ENCODE measurements at regions not wholly inside any gene's neighbourhood (a gene's known extent, or its start where the extent isn't known, plus 50 kb on each side); places are given as distances from the start of the nearest gene placed in this dataset.

DNA sequence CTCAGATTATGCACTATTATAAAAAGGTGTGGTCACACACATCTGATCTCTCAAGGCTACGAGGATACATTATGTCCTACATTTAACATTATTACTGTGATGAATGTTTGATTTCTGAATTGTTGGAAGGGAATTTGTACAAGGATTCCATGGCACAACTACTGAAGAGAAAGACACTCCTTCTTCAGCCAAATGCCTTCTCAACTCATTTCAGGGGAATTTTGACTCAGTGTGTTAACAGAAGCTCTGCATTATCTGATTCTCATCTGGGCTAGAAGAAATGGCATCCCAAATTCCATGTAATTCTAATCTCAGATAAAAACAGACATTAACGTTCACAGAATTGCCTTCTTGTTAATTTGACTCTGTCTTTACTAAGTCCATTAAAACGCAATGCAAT is 477.7 kb downstream of the PDGFC start:
- Histone ChIP-seq H3K4me2 (no peak overlapping the region), H3K9me3 (no peaks in the 10 kb centered on the region), H3K27ac (no peak overlapping the region), H3K4me1 (no peaks in the 10 kb centered on the region), H3K4me3 (no peak overlapping the region)
- 36% methylated on average over 3 of the region's 3 CpGs for WGBS (ENCODE audit: missing lambda C conversion rate)
- ATAC-seq, result no peak
- FAIRE-seq, result no peak
- POLR2A ChIA-PET, result no interaction called here
- TF ChIP-seq, protein P1, sequence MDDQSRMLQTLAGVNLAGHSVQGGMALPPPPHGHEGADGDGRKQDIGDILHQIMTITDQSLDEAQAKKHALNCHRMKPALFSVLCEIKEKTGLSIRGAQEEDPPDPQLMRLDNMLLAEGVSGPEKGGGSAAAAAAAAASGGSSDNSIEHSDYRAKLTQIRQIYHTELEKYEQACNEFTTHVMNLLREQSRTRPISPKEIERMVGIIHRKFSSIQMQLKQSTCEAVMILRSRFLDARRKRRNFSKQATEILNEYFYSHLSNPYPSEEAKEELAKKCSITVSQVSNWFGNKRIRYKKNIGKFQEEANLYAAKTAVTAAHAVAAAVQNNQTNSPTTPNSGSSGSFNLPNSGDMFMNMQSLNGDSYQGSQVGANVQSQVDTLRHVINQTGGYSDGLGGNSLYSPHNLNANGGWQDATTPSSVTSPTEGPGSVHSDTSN (IDR thresholded peaks at IDR 0.05), result no peak
- TF ChIP-seq CEBPB (IDR thresholded peaks at IDR 0.05) (no peak), POLR2A (IDR thresholded peaks at IDR 0.05; ENCODE audit: low read length) (no peak), CBX2 (IDR thresholded peaks at IDR 0.05; ENCODE audit: borderline replicate concordance, low read depth) (no peak), HOXB13 (CRISPR knock-in tag; IDR thresholded peaks at IDR 0.05; ENCODE audit: low read depth) (no peak)
- CTCF ChIA-PET, result interaction anchor here (0.8 kb wide), 1 partner anchor 475 kb away, joined by 3 read pairs; no protein-coding TSS in a partner anchor
- DNase-seq (ENCODE audit: low read depth in 1 of 2, low spot score in 1 of 2), result no peak

DNA sequence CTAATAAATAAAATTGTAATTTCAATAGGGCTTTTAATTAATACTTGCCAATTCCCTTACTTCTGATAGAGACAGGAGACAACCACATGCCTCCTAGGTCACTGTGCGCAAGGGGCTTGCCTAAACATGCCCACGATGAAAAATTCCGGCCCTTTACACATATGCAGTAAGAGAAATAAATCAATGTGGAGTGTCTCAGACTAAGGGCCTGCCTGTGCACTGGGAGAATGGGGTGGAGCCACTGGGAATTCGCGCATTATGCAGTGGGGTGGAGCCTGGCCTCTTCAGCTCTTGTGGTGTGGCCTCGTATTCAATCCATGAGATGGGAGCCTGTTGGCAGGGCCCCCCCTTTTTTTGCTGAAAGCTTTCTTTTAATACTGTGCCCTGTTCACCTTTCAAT is 484.5 kb downstream of the PDGFC start:
- DNase-seq (ENCODE audit: low read depth in 1 of 2, low spot score in 1 of 2) (no peak), ATAC-seq (no peak), FAIRE-seq (no peak)
- ChIA-PET POLR2A (no interaction called here), CTCF (interaction anchor here (1.6 kb wide), 1 partner anchor 10 kb away, joined by 5 read pairs; no protein-coding TSS in a partner anchor)
- WGBS (ENCODE audit: missing lambda C conversion rate), result 77% methylated on average over 6 of the region's 6 CpGs
- no peaks in the 10 kb centered on the region for H3K9me3 ChIP-seq
- H3K27ac ChIP-seq, result no peak overlapping the region
- no peaks in the 10 kb centered on the region for H3K4me1 ChIP-seq
- no peak for TF ChIP-seq EP300 (IDR thresholded peaks at IDR 0.05)
- no peak for TF ChIP-seq HEYL (CRISPR knock-in tag; IDR thresholded peaks at IDR 0.05)
- TF ChIP-seq, protein P1 (IDR thresholded peaks at IDR 0.05), result no peak
- no peak for TF ChIP-seq KDM5A (IDR thresholded peaks at IDR 0.05)
- TF ChIP-seq, protein P2, sequence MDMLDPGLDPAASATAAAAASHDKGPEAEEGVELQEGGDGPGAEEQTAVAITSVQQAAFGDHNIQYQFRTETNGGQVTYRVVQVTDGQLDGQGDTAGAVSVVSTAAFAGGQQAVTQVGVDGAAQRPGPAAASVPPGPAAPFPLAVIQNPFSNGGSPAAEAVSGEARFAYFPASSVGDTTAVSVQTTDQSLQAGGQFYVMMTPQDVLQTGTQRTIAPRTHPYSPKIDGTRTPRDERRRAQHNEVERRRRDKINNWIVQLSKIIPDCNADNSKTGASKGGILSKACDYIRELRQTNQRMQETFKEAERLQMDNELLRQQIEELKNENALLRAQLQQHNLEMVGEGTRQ (IDR thresholded peaks at IDR 0.05), result no peak
- TF ChIP-seq RAD21 (conservative IDR thresholded peaks at IDR 0.05 in 1 of 2, IDR thresholded peaks at IDR 0.05 in 1 of 2), result no peak
- no peak for TF ChIP-seq CBX8 (IDR thresholded peaks at IDR 0.05)
- no peak for TF ChIP-seq CHD4 (IDR thresholded peaks at IDR 0.05; ENCODE audit: borderline replicate concordance)
- no peak for TF ChIP-seq SMC3 (IDR thresholded peaks at IDR 0.05)
- TF ChIP-seq, protein P3, sequence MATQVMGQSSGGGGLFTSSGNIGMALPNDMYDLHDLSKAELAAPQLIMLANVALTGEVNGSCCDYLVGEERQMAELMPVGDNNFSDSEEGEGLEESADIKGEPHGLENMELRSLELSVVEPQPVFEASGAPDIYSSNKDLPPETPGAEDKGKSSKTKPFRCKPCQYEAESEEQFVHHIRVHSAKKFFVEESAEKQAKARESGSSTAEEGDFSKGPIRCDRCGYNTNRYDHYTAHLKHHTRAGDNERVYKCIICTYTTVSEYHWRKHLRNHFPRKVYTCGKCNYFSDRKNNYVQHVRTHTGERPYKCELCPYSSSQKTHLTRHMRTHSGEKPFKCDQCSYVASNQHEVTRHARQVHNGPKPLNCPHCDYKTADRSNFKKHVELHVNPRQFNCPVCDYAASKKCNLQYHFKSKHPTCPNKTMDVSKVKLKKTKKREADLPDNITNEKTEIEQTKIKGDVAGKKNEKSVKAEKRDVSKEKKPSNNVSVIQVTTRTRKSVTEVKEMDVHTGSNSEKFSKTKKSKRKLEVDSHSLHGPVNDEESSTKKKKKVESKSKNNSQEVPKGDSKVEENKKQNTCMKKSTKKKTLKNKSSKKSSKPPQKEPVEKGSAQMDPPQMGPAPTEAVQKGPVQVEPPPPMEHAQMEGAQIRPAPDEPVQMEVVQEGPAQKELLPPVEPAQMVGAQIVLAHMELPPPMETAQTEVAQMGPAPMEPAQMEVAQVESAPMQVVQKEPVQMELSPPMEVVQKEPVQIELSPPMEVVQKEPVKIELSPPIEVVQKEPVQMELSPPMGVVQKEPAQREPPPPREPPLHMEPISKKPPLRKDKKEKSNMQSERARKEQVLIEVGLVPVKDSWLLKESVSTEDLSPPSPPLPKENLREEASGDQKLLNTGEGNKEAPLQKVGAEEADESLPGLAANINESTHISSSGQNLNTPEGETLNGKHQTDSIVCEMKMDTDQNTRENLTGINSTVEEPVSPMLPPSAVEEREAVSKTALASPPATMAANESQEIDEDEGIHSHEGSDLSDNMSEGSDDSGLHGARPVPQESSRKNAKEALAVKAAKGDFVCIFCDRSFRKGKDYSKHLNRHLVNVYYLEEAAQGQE (IDR thresholded peaks at IDR 0.05), result no peak
- no peak for TF ChIP-seq BHLHE40 (IDR thresholded peaks at IDR 0.05; ENCODE audit: low read depth, low read length)
- no peak for TF ChIP-seq ESRRA (IDR thresholded peaks at IDR 0.05; ENCODE audit: borderline replicate concordance, low read length)
- no peak for TF ChIP-seq HOXB5 (CRISPR knock-in tag; IDR thresholded peaks at IDR 0.05)
- no peak for TF ChIP-seq TP53 (CRISPR knock-in tag; IDR thresholded peaks at IDR 0.05)
- H3K4me2 ChIP-seq, result no peak overlapping the region
- no peak overlapping the region for H3K4me3 ChIP-seq

DNA sequence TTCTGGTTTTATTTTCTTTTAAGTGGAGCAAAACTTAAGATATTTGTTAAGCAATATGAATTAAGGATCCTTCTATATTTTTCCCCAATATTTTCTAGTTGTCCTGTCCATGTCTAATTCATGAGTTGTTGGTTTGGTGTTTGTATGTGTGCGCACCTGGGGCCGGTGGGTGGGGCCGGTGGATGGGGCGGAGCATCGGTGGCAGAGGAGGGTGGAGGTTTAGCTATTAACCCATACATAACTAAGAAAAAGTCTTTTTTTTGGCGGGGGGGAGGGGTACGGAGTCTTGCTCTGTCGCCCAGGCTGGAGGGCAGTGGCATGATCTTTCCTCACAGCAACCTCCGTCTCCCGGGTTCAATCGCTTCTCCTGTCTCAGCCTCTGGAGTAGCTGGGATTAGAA is 489.8 kb downstream of the PDGFC start:
- no peak for DNase-seq (ENCODE audit: low read depth in 1 of 2, low spot score in 1 of 2)
- Histone ChIP-seq H3K9me3 (no peaks in the 10 kb centered on the region), H3K4me3 (no peak overlapping the region), H3K27ac (no peak overlapping the region), H3K4me2 (no peak overlapping the region), H3K4me1 (no peaks in the 10 kb centered on the region)
- ATAC-seq, result no peak
- POLR2A ChIA-PET, result no interaction called here
- TF ChIP-seq NFE2L2 (conservative IDR thresholded peaks at IDR 0.05; ENCODE audit: low read length) (no peak), RFX5 (IDR thresholded peaks at IDR 0.05) (no peak), RNF2 (IDR thresholded peaks at IDR 0.05; ENCODE audit: borderline replicate concordance, low read depth) (no peak), NR3C1 (IDR thresholded peaks at IDR 0.05) (no peak), HOXB5 (CRISPR knock-in tag; IDR thresholded peaks at IDR 0.05) (no peak), EHF (CRISPR knock-in tag; IDR thresholded peaks at IDR 0.05) (no peak), ZFP36 (IDR thresholded peaks at IDR 0.05; ENCODE audit: borderline replicate concordance, partially characterized antibody) (no peak), POLR2AphosphoS2 (conservative IDR thresholded peaks at IDR 0.05; ENCODE audit: low read length) (no peak), EHMT2 (IDR thresholded peaks at IDR 0.05; ENCODE audit: low read depth) (no peak), BHLHE40 (IDR thresholded peaks at IDR 0.05; ENCODE audit: low read depth, low read length) (no peak), FOSB (CRISPR knock-in tag; IDR thresholded peaks at IDR 0.05) (no peak)
- CTCF ChIA-PET, result no interaction called here
- no peak for FAIRE-seq
- 79% methylated on average over 8 of the region's 11 CpGs for WGBS (ENCODE audit: missing lambda C conversion rate)

All from A549 (cell line).